Suprapubic skin (tissue), 4 donors: ENCODE measurements at regions not wholly inside any gene's neighbourhood (a gene's known extent, or its start where the extent isn't known, plus 50 kb on each side); places are given as distances from the start of the nearest gene placed in this dataset.

Source experiments
- DNase-seq, 2 donors: peaks; one replicate each; pipeline ENCODE4 v3.0.0-alpha.2; 2019; ENCODE audit warnings: low spot score in 2 of 2
- H3K27ac ChIP-seq: fragments of 200-600 bp; sonication (generic); one replicate; pipeline ENCODE4 v1.5.1; 2019
- H3K27me3 ChIP-seq: fragments of 200-600 bp; sonication (generic); one replicate; pipeline ENCODE4 v1.5.1; 2019
- H3K36me3 ChIP-seq: fragments of 200-600 bp; sonication (generic); one replicate; pipeline ENCODE4 v1.5.1; 2019
- H3K4me1 ChIP-seq: fragments of 200-600 bp; sonication (generic); one replicate; pipeline ENCODE4 v1.5.1; 2019
- H3K4me3 ChIP-seq: fragments of 200-600 bp; sonication (generic); one replicate; pipeline ENCODE4 v1.5.1; 2019; ENCODE audit warnings: mild to moderate bottlenecking
- H3K9me3 ChIP-seq: fragments of 200-600 bp; sonication (generic); one replicate; pipeline ENCODE4 v1.5.1; 2019
- EP300 ChIP-seq: sonication (generic); formaldehyde crosslinking; IDR thresholded peaks from one replicate; pipeline ENCODE4 v1.6.1; 2017; ENCODE audit warnings: antibody characterized with exemption
- POLR2A ChIP-seq, 2 donors: fragments of 450-650 bp; IDR thresholded peaks; one replicate each; pipeline ENCODE4 v1.6.1; 2017; ENCODE audit warnings: antibody characterized with exemption in 2 of 2, mild to moderate bottlenecking in 2 of 2, moderate library complexity in 2 of 2
- POLR2AphosphoS5 ChIP-seq, 3 donors: sonication (generic); formaldehyde crosslinking; IDR thresholded peaks; one replicate each; pipeline ENCODE4 v1.6.1; 2017; ENCODE audit warnings: antibody characterized with exemption in 3 of 3
- WGBS: methylation state at CpG from one replicate; pipeline ENCODE4 v1.1.5; 2018; 5-methylcytosine and 5-hydroxymethylcytosine counted together
- TF ChIP-seq, protein P1 (sequence below), 2 donors: fragments of 200-600 bp in 1 of 2; fragments of 450-650 bp in 1 of 2; sonication (generic) in 1 of 2; IDR thresholded peaks; one replicate each; pipeline ENCODE4 v1.5.1; 2016 to 2019; ENCODE audit warnings: antibody characterized with exemption in 2 of 2, mild to moderate bottlenecking in 1 of 2, moderate library complexity in 1 of 2

DNA sequence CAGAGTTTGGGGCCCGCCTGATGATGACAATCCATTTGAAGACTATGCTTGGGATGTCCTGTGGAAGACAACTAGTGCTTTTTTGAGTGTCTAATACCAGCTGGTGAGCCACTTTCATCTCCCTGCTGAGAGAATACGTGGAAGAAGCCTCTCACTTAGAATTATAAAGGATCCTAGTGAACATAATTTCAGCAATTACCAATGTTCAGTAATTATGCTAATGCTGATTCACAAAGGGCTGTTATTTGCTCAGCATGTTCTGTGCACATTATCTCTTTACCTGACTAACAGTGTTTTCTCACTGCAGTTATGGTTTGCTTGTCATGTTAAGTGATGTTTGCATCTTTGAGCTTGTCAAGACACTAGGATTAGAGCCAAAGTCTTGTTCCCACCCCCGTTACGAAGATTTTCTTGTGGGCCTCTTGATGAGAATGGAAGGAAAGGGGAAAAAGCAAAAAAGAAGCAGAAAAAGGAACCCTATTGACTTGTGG, 282.1 kb upstream of the CHD6 start:
- WGBS, result 80% methylated on average over 4 of the region's 4 CpGs
- TF ChIP-seq POLR2AphosphoS5 (IDR thresholded peaks at IDR 0.05) (no peak), EP300 (no peak), POLR2A (IDR thresholded peaks at IDR 0.05) (no peak)
- TF ChIP-seq, protein P1, sequence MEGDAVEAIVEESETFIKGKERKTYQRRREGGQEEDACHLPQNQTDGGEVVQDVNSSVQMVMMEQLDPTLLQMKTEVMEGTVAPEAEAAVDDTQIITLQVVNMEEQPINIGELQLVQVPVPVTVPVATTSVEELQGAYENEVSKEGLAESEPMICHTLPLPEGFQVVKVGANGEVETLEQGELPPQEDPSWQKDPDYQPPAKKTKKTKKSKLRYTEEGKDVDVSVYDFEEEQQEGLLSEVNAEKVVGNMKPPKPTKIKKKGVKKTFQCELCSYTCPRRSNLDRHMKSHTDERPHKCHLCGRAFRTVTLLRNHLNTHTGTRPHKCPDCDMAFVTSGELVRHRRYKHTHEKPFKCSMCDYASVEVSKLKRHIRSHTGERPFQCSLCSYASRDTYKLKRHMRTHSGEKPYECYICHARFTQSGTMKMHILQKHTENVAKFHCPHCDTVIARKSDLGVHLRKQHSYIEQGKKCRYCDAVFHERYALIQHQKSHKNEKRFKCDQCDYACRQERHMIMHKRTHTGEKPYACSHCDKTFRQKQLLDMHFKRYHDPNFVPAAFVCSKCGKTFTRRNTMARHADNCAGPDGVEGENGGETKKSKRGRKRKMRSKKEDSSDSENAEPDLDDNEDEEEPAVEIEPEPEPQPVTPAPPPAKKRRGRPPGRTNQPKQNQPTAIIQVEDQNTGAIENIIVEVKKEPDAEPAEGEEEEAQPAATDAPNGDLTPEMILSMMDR (IDR thresholded peaks at IDR 0.05), result no peak

DNA sequence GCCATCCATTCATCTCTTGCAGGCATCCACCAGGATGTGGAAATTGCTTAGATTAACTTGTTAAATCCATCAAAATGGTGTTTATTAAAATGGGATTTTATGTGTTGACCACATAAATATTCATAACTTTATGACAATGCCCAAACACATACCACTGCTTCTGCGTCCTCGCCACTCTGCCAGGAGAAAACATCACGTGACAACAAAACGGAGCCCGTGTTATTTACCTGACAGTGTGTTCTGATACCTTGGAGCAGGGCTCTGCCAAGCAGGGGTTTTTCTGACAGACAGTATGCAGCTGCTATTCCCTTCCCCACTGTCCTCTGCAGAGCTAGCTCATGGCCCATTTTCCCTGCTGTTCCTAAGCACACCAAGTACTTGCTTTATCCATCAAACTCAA, 279.5 kb upstream of the CHD6 start:
- H3K4me3 ChIP-seq, result no peak overlapping the region
- peaks cover 8% of the 10 kb centered on the region for H3K4me1 ChIP-seq
- H3K36me3 ChIP-seq, result no peaks in the 10 kb centered on the region
- TF ChIP-seq POLR2A (IDR thresholded peaks at IDR 0.05), result no peak
- TF ChIP-seq EP300, result no peak
- TF ChIP-seq, protein P1 (IDR thresholded peaks at IDR 0.05), result no peak
- TF ChIP-seq POLR2AphosphoS5 (IDR thresholded peaks at IDR 0.05), result no peak
- H3K27me3 ChIP-seq, result no peaks in the 10 kb centered on the region
- no peak overlapping the region for H3K27ac ChIP-seq
- WGBS, result 95% methylated on average over 5 of the region's 5 CpGs
- DNase-seq, result no peak
- H3K9me3 ChIP-seq, result no peaks in the 10 kb centered on the region

More for the DNA sequence above, 282.1 kb upstream of the CHD6 start:
- Histone ChIP-seq H3K27me3 (no peaks in the 10 kb centered on the region), H3K36me3 (no peaks in the 10 kb centered on the region), H3K4me1 (peaks cover 15% of the 10 kb centered on the region), H3K9me3 (no peaks in the 10 kb centered on the region), H3K27ac (no peak overlapping the region), H3K4me3 (no peak overlapping the region)
- no peak for DNase-seq

DNA sequence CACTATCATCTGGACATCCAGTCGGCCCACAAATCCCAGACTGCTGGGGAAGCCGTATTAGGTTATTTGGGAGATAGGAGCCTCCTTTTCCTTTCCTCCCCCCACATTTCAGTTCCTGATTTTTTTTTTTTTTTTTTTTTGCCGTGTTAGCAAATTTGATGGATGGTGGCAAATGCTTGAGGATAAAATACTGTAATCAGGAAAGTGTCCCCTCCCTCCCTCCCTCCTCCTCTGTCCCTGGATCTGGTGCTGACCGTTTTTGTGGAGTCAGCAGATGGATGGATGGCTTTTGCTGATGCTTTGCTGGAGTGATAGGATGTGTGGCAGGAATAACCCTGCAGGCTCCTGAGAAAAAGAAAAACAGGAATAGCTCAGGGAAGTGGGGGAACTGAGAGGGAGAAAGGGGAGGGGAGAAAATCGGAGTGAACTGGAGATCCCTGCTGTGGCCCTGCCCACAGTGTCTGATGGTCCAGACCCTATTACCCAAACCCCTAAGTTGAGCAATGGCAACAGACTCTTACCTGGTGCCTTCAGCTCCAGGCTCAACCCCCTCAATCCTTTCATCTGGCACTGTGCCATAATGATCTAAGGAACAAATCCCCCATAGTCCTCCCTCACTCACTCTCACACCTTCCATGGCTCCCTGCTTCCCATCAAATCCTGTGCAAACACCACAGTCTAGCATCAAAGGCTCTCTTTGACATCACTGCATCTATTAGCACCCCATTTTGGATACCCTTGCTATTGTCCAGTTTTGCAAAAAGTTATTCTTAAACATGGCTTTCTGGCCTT, 277.3 kb upstream of the CHD6 start:
- Histone ChIP-seq H3K27me3 (no peaks in the 10 kb centered on the region), H3K9me3 (no peaks in the 10 kb centered on the region), H3K4me3 (no peak overlapping the region), H3K27ac (no peak overlapping the region), H3K4me1 (peaks cover 2% of the 10 kb centered on the region), H3K36me3 (no peaks in the 10 kb centered on the region)
- TF ChIP-seq POLR2A (IDR thresholded peaks at IDR 0.05) (no peak), EP300 (no peak), POLR2AphosphoS5 (IDR thresholded peaks at IDR 0.05) (no peak)
- TF ChIP-seq, protein P1 (IDR thresholded peaks at IDR 0.05), result no peak
- DNase-seq, result no peak
- WGBS, result 34% methylated on average over 5 of the region's 5 CpGs

DNA sequence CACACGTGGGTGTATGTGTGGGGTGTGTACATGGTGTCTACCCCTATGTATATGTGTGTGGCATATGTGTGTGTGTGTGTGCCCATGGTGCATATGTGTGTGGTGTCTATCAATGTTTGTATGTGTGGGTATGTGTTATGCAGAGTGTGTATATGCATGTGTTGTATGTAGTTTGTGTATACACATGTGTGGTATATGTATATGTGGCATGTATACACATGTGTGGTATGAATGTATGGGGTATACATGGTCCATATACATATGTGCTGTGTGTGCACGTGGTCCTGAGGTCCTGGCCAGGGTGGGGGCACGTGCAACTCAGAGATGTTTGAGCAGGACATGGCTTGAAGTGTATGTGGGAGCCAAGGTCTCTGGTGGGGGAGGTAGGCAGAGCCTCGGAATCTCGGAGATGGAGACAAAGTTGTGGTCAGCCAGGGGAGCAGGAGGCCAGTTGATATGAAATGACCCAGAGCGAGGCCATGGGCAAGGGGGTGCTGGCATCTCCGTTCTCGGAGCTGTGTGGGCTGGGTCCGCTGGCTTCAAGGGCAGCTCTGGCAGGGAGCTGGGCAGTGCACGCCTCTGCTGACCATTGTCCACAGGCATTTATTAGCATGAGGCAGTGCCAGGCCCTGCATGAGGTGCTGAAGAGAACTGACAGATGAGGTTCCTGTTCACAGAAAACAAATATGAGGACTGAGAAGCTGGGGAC, 276.2 kb upstream of the CHD6 start:
- Histone ChIP-seq H3K36me3 (no peaks in the 10 kb centered on the region), H3K4me3 (no peak overlapping the region), H3K27me3 (no peaks in the 10 kb centered on the region), H3K27ac (no peak overlapping the region), H3K9me3 (no peaks in the 10 kb centered on the region), H3K4me1 (peaks cover 12% of the 10 kb centered on the region)
- 83% methylated on average over 10 of the region's 10 CpGs for WGBS
- no peak for TF ChIP-seq POLR2A (IDR thresholded peaks at IDR 0.05)
- TF ChIP-seq EP300, result no peak
- no peak for TF ChIP-seq POLR2AphosphoS5 (IDR thresholded peaks at IDR 0.05)
- TF ChIP-seq, protein P1 (IDR thresholded peaks at IDR 0.05), result no peak
- DNase-seq, result no peak

DNA sequence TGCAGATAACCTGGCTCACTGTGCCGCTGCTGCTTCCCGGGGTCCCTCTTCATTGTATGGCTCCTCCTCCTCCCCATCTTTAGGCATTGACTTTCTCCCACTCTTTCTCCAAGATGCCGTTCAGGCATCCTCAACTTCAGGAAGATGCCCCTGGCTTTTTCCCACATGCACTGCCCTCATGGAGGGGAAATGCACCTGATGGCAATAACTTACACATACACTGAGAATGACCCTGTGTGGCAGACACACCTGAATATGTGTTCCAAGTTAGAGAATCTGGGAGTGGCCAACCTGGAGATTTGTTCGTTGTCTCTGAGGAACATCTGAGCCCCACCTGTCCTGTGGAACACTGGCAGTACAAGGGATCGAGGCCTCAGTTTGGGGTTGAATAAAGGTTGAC, 273.9 kb upstream of the CHD6 start:
- Histone ChIP-seq H3K27me3 (no peaks in the 10 kb centered on the region), H3K36me3 (no peaks in the 10 kb centered on the region), H3K27ac (peak overlapping the region; percentile 10), H3K4me1 (peaks cover 19% of the 10 kb centered on the region), H3K4me3 (no peak overlapping the region), H3K9me3 (no peaks in the 10 kb centered on the region)
- WGBS, result 84% methylated on average over 5 of the region's 5 CpGs
- no peak for TF ChIP-seq POLR2A (IDR thresholded peaks at IDR 0.05)
- TF ChIP-seq, protein P1 (IDR thresholded peaks at IDR 0.05), result no peak
- no peak for TF ChIP-seq EP300
- no peak for TF ChIP-seq POLR2AphosphoS5 (IDR thresholded peaks at IDR 0.05)
- DNase-seq, result no peak
